NK-92 treated with Interleukin-12 subunit alpha and Interleukin-12 subunit beta, amount 100 ng/mL, for 24 hours (cell line): ENCODE measurements at regions not wholly inside any gene's neighbourhood (a gene's known extent, or its start where the extent isn't known, plus 50 kb on each side); places are given as distances from the start of the nearest gene placed in this dataset.
"Not testable (repeated sequence)": the region's sequence is repeated elsewhere in the genome, so short reads cannot be mapped to it uniquely, and the experiment has no call there.

Experiments used
- DNase-seq: peaks from one replicate; lab custom pipeline; 2025; lab: John Stamatoyannopoulos, UW

GRCh38 chrX:39047174-39047573 lies 245.9 kb downstream of the MID1IP1 start:
- DNase-seq, result no peak

- DNase-seq, result no peak
Observed at GRCh38 chrX:39049975-39050374, 248.7 kb downstream of the MID1IP1 start.

- DNase-seq, result no peak
Observed at GRCh38 chrX:39050427-39050826, 249.2 kb downstream of the MID1IP1 start.

GRCh38 chrX:39052751-39053150 lies 251.5 kb downstream of the MID1IP1 start:
- DNase-seq, result no peak

- no peak for DNase-seq
Observed at GRCh38 chrX:39058724-39059123, 257.5 kb downstream of the MID1IP1 start.

- DNase-seq, result no peak
Observed at GRCh38 chrX:39059866-39060265, 258.6 kb downstream of the MID1IP1 start.

- no peak for DNase-seq
Observed at GRCh38 chrX:39063037-39063436, 261.8 kb downstream of the MID1IP1 start.

GRCh38 chrX:39063702-39064101 lies 262.4 kb downstream of the MID1IP1 start:
- DNase-seq, result no peak

GRCh38 chrX:39065051-39065871 lies 264.0 kb downstream of the MID1IP1 start:
- no peak for DNase-seq

GRCh38 chrX:39067866-39068265 lies 266.6 kb downstream of the MID1IP1 start:
- DNase-seq, result no peak

- DNase-seq, result not testable (repeated sequence)
Observed at GRCh38 chrX:39068634-39069033, 267.4 kb downstream of the MID1IP1 start.

- DNase-seq, result no peak
Observed at GRCh38 chrX:39070009-39070408, 268.8 kb downstream of the MID1IP1 start.

- DNase-seq, result no peak
Observed at GRCh38 chrX:39073131-39073530, 271.9 kb downstream of the MID1IP1 start.

- DNase-seq, result no peak
Observed at GRCh38 chrX:39096599-39096998, 295.3 kb downstream of the MID1IP1 start.

GRCh38 chrX:39104745-39105144 lies 303.5 kb downstream of the MID1IP1 start:
- DNase-seq, result no peak

- DNase-seq, result no peak
Observed at GRCh38 chrX:39112143-39112542, 310.9 kb downstream of the MID1IP1 start.

- no peak for DNase-seq
Observed at GRCh38 chrX:39115166-39115565, 313.9 kb downstream of the MID1IP1 start.

GRCh38 chrX:39117101-39117500 lies 315.8 kb downstream of the MID1IP1 start:
- no peak for DNase-seq

- no peak for DNase-seq
Observed at GRCh38 chrX:39121903-39122302, 320.6 kb downstream of the MID1IP1 start.

GRCh38 chrX:39125834-39126233 lies 324.6 kb downstream of the MID1IP1 start:
- DNase-seq, result no peak

GRCh38 chrX:39133971-39134370 lies 332.7 kb downstream of the MID1IP1 start:
- no peak for DNase-seq

- DNase-seq, result no peak
Observed at GRCh38 chrX:39137363-39137954, 336.2 kb downstream of the MID1IP1 start.

- no peak for DNase-seq
Observed at GRCh38 chrX:39140581-39140980, 339.3 kb downstream of the MID1IP1 start.

- no peak for DNase-seq
Observed at GRCh38 chrX:39144323-39144722, 343.1 kb downstream of the MID1IP1 start.
